ENCODE measurements at regions not wholly inside any gene's neighbourhood (a gene's known extent, or its start where the extent isn't known, plus 50 kb on each side); places are given as distances from the start of the nearest gene placed in this dataset.

- TF ChIP-seq GATA3 (IDR thresholded peaks at IDR 0.05; ENCODE audit: low read depth, low read length) (no peak), GATA2 (IDR thresholded peaks at IDR 0.05; ENCODE audit: low read depth, low read length) (no peak)
Observed at GRCh38 chr22:26839216-26839615, 181.8 kb downstream of the MIAT start.
